ENCODE measurements at regions not wholly inside any gene's neighbourhood (a gene's known extent, or its start where the extent isn't known, plus 50 kb on each side); places are given as distances from the start of the nearest gene placed in this dataset.

DNA sequence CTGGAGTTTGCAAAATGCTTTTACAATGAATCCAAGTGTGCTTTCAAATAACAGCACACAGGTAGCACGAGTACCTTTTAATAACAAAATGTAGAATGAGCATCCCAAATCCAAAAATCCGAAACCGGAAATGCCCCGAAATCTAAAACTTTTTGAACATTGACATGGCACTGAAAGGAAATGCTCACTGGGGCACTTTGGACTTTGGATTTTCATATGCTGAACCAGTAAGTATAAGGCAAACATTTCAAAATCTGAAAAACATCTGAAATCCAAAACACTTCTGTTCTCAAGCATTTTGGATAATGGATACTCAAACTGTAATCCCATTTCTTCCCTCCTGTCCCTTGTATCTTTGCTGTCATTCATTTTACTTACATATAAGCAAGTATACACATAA, 50.1 kb downstream of the GCNT4 start:
- intact Hi-C loops (cut with DNase I) = no loop called here
- H3K4me3 ChIP-seq = no peak overlapping the region
- WGBS, 3 donors = 90 to 95% (median 94%) methylated on average over 4 of the region's 4 CpGs
- H3K36me3 ChIP-seq (ENCODE audit: insufficient read depth in 1 of 2, low read depth in 1 of 2) = no peaks in the 10 kb centered on the region
- no peaks in the 10 kb centered on the region for H3K4me1 ChIP-seq
- DNase-seq = no peak
- H3K27ac ChIP-seq = no peak overlapping the region
- TF ChIP-seq CTCF (IDR thresholded peaks at IDR 0.05) = no peak
- no peaks in the 10 kb centered on the region for H3K27me3 ChIP-seq (ENCODE audit: insufficient read depth in 3 of 3, low read length in 2 of 3)
- H3K9me3 ChIP-seq = no peaks in the 10 kb centered on the region
- ATAC-seq = no peak

GRCh38 chr5:74995926-74996325, 56.4 kb downstream of the GCNT4 start:
- no peaks in the 10 kb centered on the region for H3K27me3 ChIP-seq (ENCODE audit: insufficient read depth in 3 of 3, low read length in 2 of 3)
- DNase-seq = no peak
- no peak for ATAC-seq
- H3K27ac ChIP-seq = no peak overlapping the region
- H3K9me3 ChIP-seq = no peaks in the 10 kb centered on the region
- 58 to 68% (median 67%) methylated on average over 1 of the region's 1 CpG for WGBS, 3 donors
- no peak for TF ChIP-seq CTCF (IDR thresholded peaks at IDR 0.05)
- no peaks in the 10 kb centered on the region for H3K4me1 ChIP-seq
- H3K36me3 ChIP-seq (ENCODE audit: insufficient read depth in 1 of 2, low read depth in 1 of 2) = no peaks in the 10 kb centered on the region
- intact Hi-C loops (cut with DNase I) = no loop called here
- H3K4me3 ChIP-seq = no peak overlapping the region

GRCh38 chr5:74994826-74995225, 57.5 kb downstream of the GCNT4 start:
- TF ChIP-seq CTCF (IDR thresholded peaks at IDR 0.05) = no peak

DNA sequence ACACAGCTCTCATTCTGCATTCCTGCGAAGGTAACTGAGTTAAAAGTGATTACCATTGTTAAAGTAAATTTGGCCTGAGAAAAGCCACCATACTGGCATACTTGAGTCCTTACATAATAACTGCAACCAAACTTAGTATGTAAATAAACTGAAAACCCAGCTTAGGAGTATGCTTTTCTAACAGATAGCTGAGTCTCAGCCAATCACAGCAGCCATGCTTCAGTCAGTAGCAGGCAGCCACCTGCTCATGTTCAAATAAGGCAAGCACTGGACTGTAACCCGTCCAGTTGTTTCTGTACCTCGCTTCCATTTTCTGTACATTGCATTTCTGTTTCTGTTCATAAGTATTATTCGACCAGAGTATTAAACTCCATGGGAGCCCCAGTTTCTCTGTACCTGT, 58.6 kb downstream of the GCNT4 start:
- intact Hi-C loops (cut with DNase I) = no loop called here
- no peak for ATAC-seq
- no peaks in the 10 kb centered on the region for H3K36me3 ChIP-seq (ENCODE audit: insufficient read depth in 1 of 2, low read depth in 1 of 2)
- no peak overlapping the region for H3K4me3 ChIP-seq
- no peak for DNase-seq
- 75 to 80% (median 75%) methylated on average over 4 of the region's 4 CpGs for WGBS, 3 donors
- H3K4me1 ChIP-seq = no peaks in the 10 kb centered on the region
- H3K27ac ChIP-seq = no peak overlapping the region
- no peak for TF ChIP-seq CTCF (IDR thresholded peaks at IDR 0.05)
- H3K9me3 ChIP-seq = no peaks in the 10 kb centered on the region
- H3K27me3 ChIP-seq (ENCODE audit: insufficient read depth in 3 of 3, low read length in 2 of 3) = no peaks in the 10 kb centered on the region

More at GRCh38 chr5:74994826-74995225, 57.5 kb downstream of the GCNT4 start:
- Histone ChIP-seq H3K36me3 (ENCODE audit: insufficient read depth in 1 of 2, low read depth in 1 of 2) (no peaks in the 10 kb centered on the region), H3K27ac (no peak overlapping the region), H3K4me1 (no peaks in the 10 kb centered on the region), H3K9me3 (no peaks in the 10 kb centered on the region), H3K27me3 (ENCODE audit: insufficient read depth in 3 of 3, low read length in 2 of 3) (no peaks in the 10 kb centered on the region), H3K4me3 (no peak overlapping the region)
- no peak for DNase-seq
- WGBS, 3 donors = 66 to 75% (median 69%) methylated on average over 2 of the region's 2 CpGs
- intact Hi-C loops (cut with DNase I) = no loop called here
- ATAC-seq = no peak

DNA sequence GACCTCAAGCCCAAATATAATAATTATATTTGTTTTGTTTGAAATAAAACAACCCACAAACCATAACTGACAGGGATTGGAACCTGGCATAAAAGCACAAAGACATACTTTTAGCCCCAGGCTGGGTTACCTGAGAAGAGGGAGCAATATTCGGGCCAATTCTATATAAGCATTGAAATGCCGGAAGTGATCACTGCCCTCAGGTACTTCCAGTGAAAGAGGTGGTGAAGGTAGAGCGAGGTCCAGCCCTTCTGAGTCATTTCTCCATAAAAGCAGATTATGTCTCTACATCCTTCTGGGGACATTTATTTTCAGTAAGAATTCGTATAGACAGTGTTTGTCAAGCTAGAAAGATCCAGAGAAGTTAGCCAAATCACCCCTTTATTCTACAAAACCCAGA, 59.6 kb downstream of the GCNT4 start:
- H3K27ac ChIP-seq = no peak overlapping the region
- ATAC-seq (no peak), DNase-seq (no peak)
- no peaks in the 10 kb centered on the region for H3K4me1 ChIP-seq
- H3K4me3 ChIP-seq = no peak overlapping the region
- H3K9me3 ChIP-seq = peaks cover 7% of the 10 kb centered on the region
- H3K27me3 ChIP-seq (ENCODE audit: insufficient read depth in 3 of 3, low read length in 2 of 3) = no peaks in the 10 kb centered on the region
- 63 to 68% (median 65%) methylated on average over 4 of the region's 4 CpGs for WGBS, 3 donors
- no peak for TF ChIP-seq CTCF (IDR thresholded peaks at IDR 0.05)
- intact Hi-C loops (cut with DNase I) = no loop called here
- no peaks in the 10 kb centered on the region for H3K36me3 ChIP-seq (ENCODE audit: insufficient read depth in 1 of 2, low read depth in 1 of 2)
